PFSK-1 (cell line): ENCODE measurements at regions not wholly inside any gene's neighbourhood (a gene's known extent, or its start where the extent isn't known, plus 50 kb on each side); places are given as distances from the start of the nearest gene placed in this dataset.

ENCODE experiments used
- FOXP2 ChIP-seq: optimal IDR thresholded peaks from 2 replicates; pipeline ENCODE3; 2011; ENCODE audit warnings: borderline replicate concordance, control low read depth, inconsistent platforms; ENCODE audit not compliant: insufficient read depth; ENCODE audit errors: extremely low read length, extremely low read depth
- POLR2AphosphoS5 ChIP-seq: IDR thresholded peaks from 2 replicates; pipeline ENCODE4 v1.6.1; 2012; ENCODE audit warnings: low read depth, mild to moderate bottlenecking, control low read depth, low read length, moderate library complexity
- REST ChIP-seq, 2 experiments: IDR thresholded peaks; 2 replicates each; pipeline versions ENCODE4 v1.6.1 to v1.8.0; 2011 to 2012; ENCODE audit warnings: low read depth in 2 of 2, low read length in 2 of 2, control low read depth in 1 of 2, inconsistent platforms in 1 of 2, mild to moderate bottlenecking in 1 of 2, moderate library complexity in 1 of 2; ENCODE audit not compliant: insufficient read depth in 1 of 2
- SIN3A ChIP-seq: IDR thresholded peaks from 2 replicates; pipeline ENCODE4 v1.6.1; 2012; ENCODE audit warnings: mild to moderate bottlenecking, low read length, moderate library complexity, borderline replicate concordance; ENCODE audit not compliant: insufficient read depth
- TAF1 ChIP-seq: IDR thresholded peaks from 2 replicates; pipeline ENCODE4 v1.6.1; 2012; ENCODE audit warnings: low read length, control low read depth, borderline replicate concordance; ENCODE audit not compliant: insufficient read depth

DNA sequence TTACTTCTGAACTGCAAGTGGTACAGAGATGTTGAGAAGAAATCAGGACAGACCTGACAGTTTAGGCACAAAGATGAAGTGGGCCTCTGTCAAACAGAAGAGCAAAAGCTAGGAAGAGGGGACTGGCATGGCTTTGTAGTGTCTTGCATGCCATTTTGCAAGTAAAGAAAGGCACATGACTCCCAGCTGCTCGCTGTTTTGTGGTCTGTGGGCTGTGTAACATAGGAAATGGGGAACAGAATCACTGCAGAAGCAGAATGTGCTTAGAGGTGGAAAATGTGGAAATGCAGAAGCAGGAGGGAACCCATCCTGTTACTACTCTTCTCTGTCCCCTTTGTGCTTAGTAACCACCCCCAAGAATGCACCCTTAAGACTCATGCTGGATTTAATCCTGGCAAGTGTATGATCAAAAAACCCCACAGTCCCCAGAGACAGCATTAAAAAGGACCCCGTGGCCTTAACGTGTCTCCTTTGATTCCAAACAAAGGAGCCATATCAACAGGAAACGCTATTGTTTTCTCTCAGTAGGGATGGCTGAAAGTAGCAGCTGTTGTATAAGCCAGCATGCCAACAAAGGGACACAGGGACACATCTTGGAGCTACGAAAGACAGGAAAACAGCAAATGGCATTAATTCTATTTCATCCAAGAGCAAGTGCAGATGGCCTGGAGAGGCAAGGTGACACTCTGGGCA lies 177.6 kb upstream of the GLRA2 start:
- TF ChIP-seq REST (IDR thresholded peaks at IDR 0.05; ENCODE audit: insufficient read depth in 1 of 2, low read depth in 2 of 2, low read length in 2 of 2) (no peak), POLR2AphosphoS5 (no peak), SIN3A (no peak), FOXP2 (no peak), TAF1 (no peak)

GRCh38 chrX:14347523-14347922 lies 181.8 kb upstream of the GLRA2 start:
- no peak for TF ChIP-seq FOXP2
- no peak for TF ChIP-seq SIN3A
- TF ChIP-seq TAF1: no peak
- no peak for TF ChIP-seq REST (IDR thresholded peaks at IDR 0.05; ENCODE audit: insufficient read depth in 1 of 2, low read depth in 2 of 2, low read length in 2 of 2)
- TF ChIP-seq POLR2AphosphoS5: no peak

- TF ChIP-seq SIN3A (no peak), TAF1 (no peak), POLR2AphosphoS5 (no peak), REST (IDR thresholded peaks at IDR 0.05; ENCODE audit: insufficient read depth in 1 of 2, low read depth in 2 of 2, low read length in 2 of 2) (no peak)
Measured at GRCh38 chrX:14344172-14344940, 185.0 kb upstream of the GLRA2 start.

- TF ChIP-seq FOXP2 (no peak), POLR2AphosphoS5 (no peak), REST (IDR thresholded peaks at IDR 0.05; ENCODE audit: insufficient read depth in 1 of 2, low read depth in 2 of 2, low read length in 2 of 2) (no peak), SIN3A (no peak), TAF1 (no peak)
Measured at GRCh38 chrX:14309431-14309830, 219.9 kb upstream of the GLRA2 start.

GRCh38 chrX:14303891-14304290 lies 225.4 kb upstream of the GLRA2 start:
- TF ChIP-seq FOXP2 (no peak), POLR2AphosphoS5 (no peak), REST (IDR thresholded peaks at IDR 0.05; ENCODE audit: insufficient read depth in 1 of 2, low read depth in 2 of 2, low read length in 2 of 2) (no peak), SIN3A (no peak), TAF1 (no peak)
